Activated CD4-positive, alpha-beta T cell treated with anti-CD3 and anti-CD28 coated beads, Interleukin-2, amount 10 ng/mL, durations not matched to agents 24 days and 14 days (primary cell): ENCODE measurements at regions not wholly inside any gene's neighbourhood (a gene's known extent, or its start where the extent isn't known, plus 50 kb on each side); places are given as distances from the start of the nearest gene placed in this dataset.
A peak's percentile ranks its signal among the peaks of the same experiment; 100 is the strongest.
"Not testable (repeated sequence)": the region's sequence is repeated elsewhere in the genome, so short reads cannot be mapped to it uniquely, and the experiment has no call there.

Experiments
- DNase-seq: peaks from one replicate; pipeline ENCODE4 v3.0.0; 2022
- H3K27ac Mint-ChIP-seq: one replicate; pipeline ENCODE4 v1.8.0; 2022; ENCODE audit warnings: mild to moderate bottlenecking, mixed read lengths
- H3K27me3 Mint-ChIP-seq: one replicate; pipeline ENCODE4 v1.8.0; 2022; ENCODE audit warnings: mixed read lengths
- H3K36me3 Mint-ChIP-seq: one replicate; pipeline ENCODE4 v1.8.0; 2022; ENCODE audit warnings: low read depth, mild to moderate bottlenecking, mixed read lengths
- H3K4me1 Mint-ChIP-seq: one replicate; pipeline ENCODE4 v1.8.0; 2021; ENCODE audit warnings: mixed read lengths
- H3K4me3 Mint-ChIP-seq: one replicate; pipeline ENCODE4 v1.8.0; 2022; ENCODE audit warnings: mild to moderate bottlenecking, moderate library complexity, mixed read lengths
- H3K9me3 Mint-ChIP-seq: one replicate; pipeline ENCODE4 v1.8.0; 2021; ENCODE audit warnings: mixed read lengths
- intact Hi-C: fragments of 100-400 bp; cut with micrococcal nuclease; formaldehyde crosslinking; loops from one replicate; pipeline ENCODE4 v1.15.1; 2023

DNA sequence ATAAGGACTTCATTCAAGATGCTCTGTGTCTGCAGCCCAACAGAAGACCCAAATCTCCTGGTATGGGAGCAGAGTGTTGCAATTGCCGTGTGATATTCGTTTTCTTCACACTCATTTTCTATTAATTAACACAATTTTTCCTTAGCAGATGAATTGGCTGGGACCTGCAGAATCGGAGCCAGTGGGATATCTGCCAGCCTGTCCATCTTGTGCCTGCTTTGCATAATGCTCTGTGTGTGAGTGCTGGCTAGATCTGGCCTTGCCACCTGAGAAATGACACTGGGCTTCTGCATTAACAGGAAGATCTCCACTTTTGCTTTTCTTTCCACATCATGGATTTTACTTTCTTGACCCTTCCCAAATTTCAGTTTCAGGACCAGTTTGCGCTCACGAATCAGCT lies 70.4 kb upstream of the GPR158 start:
- no peaks in the 10 kb centered on the region for H3K27me3 Mint-ChIP-seq
- H3K36me3 Mint-ChIP-seq, result no peaks in the 10 kb centered on the region
- no peak overlapping the region for H3K27ac Mint-ChIP-seq
- intact Hi-C loops, result no loop called here
- no peaks in the 10 kb centered on the region for H3K4me1 Mint-ChIP-seq
- H3K4me3 Mint-ChIP-seq, result no peak overlapping the region
- DNase-seq, result no peak
- no peaks in the 10 kb centered on the region for H3K9me3 Mint-ChIP-seq

DNA sequence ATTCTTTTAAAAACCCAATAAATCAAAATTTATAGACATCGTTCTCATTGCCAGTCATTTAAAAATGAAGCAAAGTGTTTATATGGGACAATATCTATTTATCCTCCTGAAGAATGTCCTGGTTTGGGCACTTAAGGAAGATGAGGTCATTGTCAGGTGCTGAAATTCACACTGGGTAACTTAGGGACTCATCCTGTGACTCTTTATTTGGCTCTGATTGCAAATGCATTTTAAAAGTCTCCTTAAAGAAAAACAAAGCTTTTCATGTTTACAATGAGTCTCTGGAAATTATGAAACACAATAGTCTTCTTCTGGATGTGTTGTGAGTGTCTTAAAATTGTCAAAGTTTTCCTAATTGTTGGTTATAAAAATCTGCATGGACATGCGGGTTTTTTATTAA lies 69.5 kb upstream of the GPR158 start:
- H3K27me3 Mint-ChIP-seq, result no peaks in the 10 kb centered on the region
- H3K4me3 Mint-ChIP-seq, result no peak overlapping the region

DNA sequence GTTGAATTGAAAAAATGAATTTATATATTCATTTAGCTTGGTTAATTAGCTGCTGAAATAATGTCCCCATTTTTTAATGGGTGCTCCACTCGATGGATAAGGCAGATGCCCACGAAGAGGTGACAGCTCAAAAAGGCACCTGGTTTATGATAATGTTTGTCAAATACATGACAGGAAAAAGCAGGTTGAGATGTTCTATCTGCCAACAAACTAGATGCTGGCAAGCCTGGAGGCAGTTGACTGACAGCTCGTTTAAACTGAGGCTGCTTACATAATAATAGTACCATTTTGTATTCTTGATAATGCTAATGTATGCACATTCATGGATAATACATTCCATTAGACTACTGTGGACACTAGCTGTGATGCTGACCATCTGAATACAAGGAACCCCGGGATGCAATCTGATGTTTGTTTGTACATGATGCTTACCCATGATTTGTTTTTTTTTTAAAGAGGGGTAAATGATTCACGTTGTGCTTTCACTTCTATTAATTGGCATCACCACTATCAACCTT lies 69.0 kb upstream of the GPR158 start:
- Mint-ChIP-seq H3K4me3 (no peak overlapping the region), H3K4me1 (no peaks in the 10 kb centered on the region), H3K9me3 (no peaks in the 10 kb centered on the region), H3K27me3 (no peaks in the 10 kb centered on the region), H3K27ac (no peak overlapping the region), H3K36me3 (no peaks in the 10 kb centered on the region)
- intact Hi-C loops, result no loop called here
- DNase-seq, result no peak

More for the DNA sequence above, 69.5 kb upstream of the GPR158 start:
- no peaks in the 10 kb centered on the region for H3K4me1 Mint-ChIP-seq
- no peaks in the 10 kb centered on the region for H3K9me3 Mint-ChIP-seq
- H3K27ac Mint-ChIP-seq, result no peak overlapping the region
- intact Hi-C loops, result no loop called here
- no peak for DNase-seq
- no peaks in the 10 kb centered on the region for H3K36me3 Mint-ChIP-seq

DNA sequence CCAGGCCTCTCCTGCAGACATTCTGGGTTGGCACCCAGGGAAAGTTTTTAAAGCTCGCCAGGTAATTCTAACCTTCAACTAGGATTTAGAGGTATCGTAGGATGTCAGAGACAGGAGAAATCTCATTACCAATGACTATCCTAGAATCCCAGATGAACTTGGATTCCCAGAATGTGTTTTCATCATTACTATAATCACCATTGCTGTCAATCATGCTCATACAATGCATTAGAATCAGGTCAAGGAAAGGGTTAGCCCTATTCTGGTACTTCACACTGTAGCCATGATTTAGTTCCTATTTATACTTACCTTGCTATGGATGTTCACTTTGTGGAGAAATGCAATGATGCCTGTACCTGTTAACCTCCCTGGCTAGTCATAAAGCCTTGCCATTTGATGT lies 67.0 kb upstream of the GPR158 start:
- intact Hi-C loops, result no loop called here
- H3K4me3 Mint-ChIP-seq, result no peak overlapping the region
- no peaks in the 10 kb centered on the region for H3K4me1 Mint-ChIP-seq
- no peaks in the 10 kb centered on the region for H3K36me3 Mint-ChIP-seq
- no peak overlapping the region for H3K27ac Mint-ChIP-seq
- H3K27me3 Mint-ChIP-seq, result no peaks in the 10 kb centered on the region
- DNase-seq, result no peak
- no peaks in the 10 kb centered on the region for H3K9me3 Mint-ChIP-seq

DNA sequence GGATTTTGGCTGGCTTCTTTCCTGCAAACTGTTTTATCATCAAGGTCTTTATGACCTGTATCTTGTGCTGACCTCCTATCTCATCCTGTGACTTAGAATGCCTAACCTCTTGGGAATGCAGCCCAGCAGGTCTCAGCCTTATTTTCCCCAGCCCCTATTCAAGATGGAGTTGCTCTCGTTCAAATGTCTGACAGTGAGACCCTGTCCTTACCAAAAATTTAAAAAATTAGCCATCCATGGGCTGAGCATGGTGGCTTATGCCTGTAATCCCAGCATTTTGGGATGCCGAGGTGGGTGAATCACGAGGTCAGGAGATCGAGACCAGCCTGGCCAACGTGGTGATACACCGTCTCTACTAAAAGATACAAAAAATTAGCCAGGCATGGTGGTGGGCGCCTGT lies 64.9 kb upstream of the GPR158 start:
- intact Hi-C loops, H3K27ac Mint-ChIP-seq, H3K4me3 Mint-ChIP-seq, DNase-seq, H3K36me3 Mint-ChIP-seq, H3K4me1 Mint-ChIP-seq, H3K9me3 Mint-ChIP-seq, H3K27me3 Mint-ChIP-seq: not testable (repeated sequence)

DNA sequence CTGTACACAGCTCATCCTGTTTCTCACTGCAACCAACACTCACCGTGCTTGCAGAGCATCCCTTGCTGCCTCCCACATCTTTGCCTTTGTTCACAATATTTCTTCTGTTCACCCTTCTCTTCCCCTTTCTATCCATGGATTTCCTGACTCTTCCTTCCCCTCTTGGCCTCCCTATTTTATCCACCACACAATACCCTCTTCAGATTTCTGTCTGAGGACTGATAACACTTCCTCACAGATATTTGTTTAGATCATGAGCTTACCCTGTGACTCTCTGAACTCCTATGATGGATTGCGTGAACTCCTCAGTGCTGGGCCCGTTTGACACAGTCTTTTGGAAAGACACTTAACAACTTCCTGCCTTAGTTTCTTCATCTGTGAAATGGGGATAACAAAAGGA lies 62.8 kb upstream of the GPR158 start:
- H3K36me3 Mint-ChIP-seq, result no peaks in the 10 kb centered on the region
- no peaks in the 10 kb centered on the region for H3K9me3 Mint-ChIP-seq
- no peak overlapping the region for H3K4me3 Mint-ChIP-seq
- no peaks in the 10 kb centered on the region for H3K4me1 Mint-ChIP-seq
- DNase-seq, result no peak
- peaks cover 7% of the 10 kb centered on the region for H3K27me3 Mint-ChIP-seq
- intact Hi-C loops, result no loop called here
- H3K27ac Mint-ChIP-seq, result no peak overlapping the region

DNA sequence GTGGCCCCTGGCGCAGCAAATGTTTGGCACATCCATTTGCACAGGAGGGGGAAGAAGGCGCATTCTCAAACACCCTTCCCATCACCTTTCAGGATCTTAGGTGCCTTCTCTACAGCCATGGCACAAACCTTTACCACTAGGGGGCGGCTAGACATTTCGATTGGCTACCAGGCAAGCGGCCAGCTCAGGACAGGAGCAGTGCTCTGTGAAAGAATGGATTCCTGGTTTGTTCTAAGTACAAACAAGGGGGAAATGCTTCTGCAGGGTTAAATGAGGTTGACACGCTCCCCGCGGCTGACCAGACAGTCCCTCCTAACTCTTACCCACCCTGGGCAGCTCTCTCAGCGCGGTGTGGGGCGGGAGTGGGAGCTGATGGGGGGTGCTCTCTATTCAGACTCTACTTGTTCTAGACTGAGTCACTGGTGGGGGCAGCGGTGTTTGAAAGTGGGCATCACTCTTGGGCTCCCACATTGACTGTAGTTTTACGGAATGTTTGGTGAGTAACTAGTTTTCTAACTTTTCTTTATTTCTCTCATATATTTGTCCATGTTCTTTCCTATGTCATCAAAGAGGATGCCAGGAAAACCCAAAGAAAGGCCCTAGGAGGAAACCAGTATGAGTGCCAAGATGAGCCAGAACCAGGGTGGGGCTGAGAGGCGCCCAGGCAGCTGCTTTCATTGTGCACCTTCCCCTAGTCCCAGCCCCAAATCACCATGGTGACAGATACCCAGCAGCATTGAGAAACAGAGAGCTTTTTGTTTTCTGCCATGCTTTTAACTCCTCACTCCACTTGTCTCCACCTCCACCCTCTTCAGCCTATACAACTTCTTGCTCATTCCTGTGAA lies 61.4 kb upstream of the GPR158 start:
- H3K27me3 Mint-ChIP-seq, result peaks cover 7% of the 10 kb centered on the region
- H3K27ac Mint-ChIP-seq, result no peak overlapping the region
- no peak overlapping the region for H3K4me3 Mint-ChIP-seq

DNA sequence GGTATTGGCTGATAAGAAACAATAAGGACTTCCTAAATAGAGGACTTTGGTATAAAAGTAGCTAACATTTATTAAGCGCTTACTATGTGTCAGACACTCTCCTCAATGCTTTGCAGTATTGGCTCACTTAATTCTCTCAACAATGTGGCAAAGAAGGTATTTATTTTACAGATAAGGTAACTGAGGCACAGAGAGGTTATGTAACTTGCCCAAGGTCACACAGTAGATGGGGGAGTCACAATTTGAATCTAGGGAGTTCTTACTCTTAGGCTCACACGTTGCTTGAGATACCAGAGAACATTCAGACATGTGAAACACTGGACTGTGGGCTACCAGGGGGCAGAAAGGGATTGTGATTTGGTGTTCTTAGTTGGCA lies 60.8 kb upstream of the GPR158 start:
- intact Hi-C loops, result no loop called here
- Mint-ChIP-seq H3K36me3 (no peaks in the 10 kb centered on the region), H3K27ac (no peak overlapping the region)

More for the DNA sequence above, 61.4 kb upstream of the GPR158 start:
- no peaks in the 10 kb centered on the region for H3K36me3 Mint-ChIP-seq
- no peaks in the 10 kb centered on the region for H3K4me1 Mint-ChIP-seq
- DNase-seq, result peak; percentile 79
- H3K9me3 Mint-ChIP-seq, result no peaks in the 10 kb centered on the region
- intact Hi-C loops, result no loop called here

DNA sequence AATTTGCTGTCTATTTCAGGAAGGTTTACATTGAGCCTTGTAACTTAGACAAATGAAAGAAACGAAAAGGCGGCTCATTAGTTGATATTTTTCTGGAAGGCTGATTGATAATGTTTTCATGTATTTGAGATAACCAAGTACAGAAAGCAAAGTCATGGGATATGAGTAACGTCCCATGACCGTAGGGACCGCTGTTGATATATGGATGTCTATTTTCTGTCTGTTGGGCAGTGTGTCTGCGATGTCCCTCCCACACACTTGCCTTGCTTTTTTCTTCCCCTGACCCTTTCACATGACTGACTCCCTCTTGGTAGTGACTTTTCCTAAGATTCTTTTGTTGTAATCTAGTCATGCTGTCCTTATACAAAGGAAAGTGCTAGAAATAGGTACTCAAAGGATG lies 57.0 kb upstream of the GPR158 start:
- intact Hi-C loops, result no loop called here
- Mint-ChIP-seq H3K4me3 (no peak overlapping the region), H3K36me3 (no peaks in the 10 kb centered on the region), H3K9me3 (no peaks in the 10 kb centered on the region), H3K4me1 (no peaks in the 10 kb centered on the region), H3K27me3 (peaks cover 7% of the 10 kb centered on the region), H3K27ac (no peak overlapping the region)
- DNase-seq, result no peak

More for the DNA sequence above, 60.8 kb upstream of the GPR158 start:
- Mint-ChIP-seq H3K4me1 (no peaks in the 10 kb centered on the region), H3K9me3 (no peaks in the 10 kb centered on the region), H3K27me3 (peaks cover 7% of the 10 kb centered on the region), H3K4me3 (no peak overlapping the region)
- DNase-seq, result no peak

DNA sequence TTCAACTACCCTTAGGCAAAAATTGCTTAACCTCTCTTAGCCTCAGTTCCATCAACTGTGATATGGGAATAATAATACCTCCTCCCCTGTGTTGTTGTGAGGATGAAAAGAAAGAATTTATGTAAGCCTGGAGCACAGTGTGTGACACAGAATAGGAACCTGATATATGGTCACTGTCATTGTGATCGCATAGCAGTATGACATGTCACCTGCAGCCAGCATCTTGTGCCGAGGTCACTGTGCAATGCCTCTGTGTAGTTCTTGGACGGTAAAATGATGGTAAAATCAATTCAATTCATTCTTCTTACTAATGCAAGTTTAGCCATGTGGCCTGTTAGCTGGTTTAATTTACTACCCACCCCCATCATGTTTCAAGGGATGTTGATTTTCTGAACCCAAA lies 54.6 kb upstream of the GPR158 start:
- Mint-ChIP-seq H3K36me3 (no peaks in the 10 kb centered on the region), H3K27me3 (peaks cover 7% of the 10 kb centered on the region), H3K4me1 (no peaks in the 10 kb centered on the region), H3K4me3 (no peak overlapping the region), H3K27ac (no peak overlapping the region), H3K9me3 (no peaks in the 10 kb centered on the region)
- DNase-seq, result no peak
- intact Hi-C loops, result no loop called here
